ENCODE measurements at regions not wholly inside any gene's neighbourhood (a gene's known extent, or its start where the extent isn't known, plus 50 kb on each side); places are given as distances from the start of the nearest gene placed in this dataset.

DNA sequence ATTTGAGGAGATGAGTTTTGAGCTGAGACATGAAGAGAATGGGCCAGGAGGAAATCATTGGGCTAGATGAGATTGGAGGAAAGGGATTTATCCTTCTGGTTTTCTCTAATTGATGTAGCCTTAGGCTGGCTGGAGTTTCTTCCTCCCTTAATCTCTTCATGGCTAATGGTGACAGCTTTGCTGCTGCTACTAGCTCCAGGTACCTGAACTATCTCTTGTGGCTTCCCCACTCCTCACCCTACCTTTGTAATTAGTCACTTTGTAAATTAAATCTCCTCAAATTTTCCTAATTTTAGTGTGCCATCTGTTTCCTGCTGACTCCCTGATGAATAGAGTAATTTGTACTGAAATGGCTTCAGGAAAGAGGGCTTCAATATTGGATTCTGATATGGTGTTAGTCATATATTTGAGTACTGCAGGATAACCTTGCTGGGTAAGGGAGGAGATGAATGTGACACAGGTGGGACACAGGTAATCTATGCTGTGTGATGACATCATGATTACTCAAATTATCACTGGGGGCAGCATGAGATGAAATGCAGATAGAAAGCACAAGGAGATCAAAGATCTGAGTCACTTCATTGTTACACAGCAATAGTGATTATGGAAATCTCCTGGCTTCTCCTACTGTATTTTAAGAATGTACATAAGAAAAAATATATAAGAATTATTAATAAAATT lies 1134.1 kb upstream of the DDX18 start:
- TF ChIP-seq CTCF (IDR thresholded peaks at IDR 0.05): no peak
- no peak for TF ChIP-seq POLR2A (IDR thresholded peaks at IDR 0.05)
- no peak for TF ChIP-seq POLR2AphosphoS5 (IDR thresholded peaks at IDR 0.05)
- no peak for TF ChIP-seq EP300 (IDR thresholded peaks at IDR 0.05)

All from gastroesophageal sphincter (tissue), 3 donors.